ENCODE measurements at regions not wholly inside any gene's neighbourhood (a gene's known extent, or its start where the extent isn't known, plus 50 kb on each side); places are given as distances from the start of the nearest gene placed in this dataset.

DNA sequence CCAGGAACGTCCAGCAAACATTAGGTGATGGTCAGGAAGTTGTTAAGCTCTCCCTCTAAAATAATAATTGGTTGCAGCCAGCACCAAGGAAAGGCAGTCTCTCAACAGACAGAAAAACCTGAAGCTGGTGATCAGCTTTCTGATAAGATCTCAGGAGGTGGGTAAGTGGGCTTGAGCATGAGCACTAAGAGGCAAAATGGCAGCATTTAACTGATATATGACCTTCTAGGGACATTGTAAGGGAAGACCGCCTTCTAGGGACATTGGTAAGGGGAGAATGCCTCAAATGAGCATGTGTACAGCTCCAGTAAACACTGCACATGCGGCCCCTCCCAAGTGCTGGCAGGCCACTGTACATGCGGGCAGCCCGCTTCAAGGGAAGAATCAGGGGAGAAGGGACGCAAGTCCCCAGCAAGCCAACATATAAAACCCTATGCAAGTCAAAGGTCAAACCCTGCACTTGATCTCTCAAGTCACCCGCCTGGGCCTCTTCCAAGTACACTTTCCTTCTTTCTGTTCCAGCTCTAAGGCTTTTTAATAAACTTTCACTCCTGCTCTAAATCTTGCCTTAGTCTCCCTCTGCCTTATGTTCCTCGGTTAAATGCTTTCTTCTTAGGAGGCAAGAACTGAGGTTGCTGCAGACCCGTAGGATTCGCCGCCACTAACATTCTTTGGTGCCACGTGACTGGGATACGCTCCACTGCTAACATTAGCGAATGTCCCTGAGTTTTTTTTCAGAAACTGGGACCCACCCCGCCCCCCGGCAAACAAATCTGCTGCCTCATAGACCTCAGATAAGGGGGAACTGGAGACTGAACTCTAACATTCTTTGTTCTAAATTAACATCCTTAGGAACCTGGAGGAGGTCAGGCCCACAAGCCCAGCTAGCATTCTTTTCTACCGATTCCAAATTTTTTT, 463.8 kb downstream of the LPIN1 start:
- no peak for TF ChIP-seq ZNF274 (IDR thresholded peaks at IDR 0.05; ENCODE audit: low read depth, low read length)
- TF ChIP-seq YY1 (IDR thresholded peaks at IDR 0.05; ENCODE audit: insufficient read depth, insufficient read length), result no peak
- TF ChIP-seq SUZ12 (IDR thresholded peaks at IDR 0.05; ENCODE audit: extremely low read depth, insufficient read depth, insufficient read length), result no peak
- Histone ChIP-seq H3K36me3 (ENCODE audit: insufficient read depth, insufficient read length, low read length) (no peaks in the 10 kb centered on the region), H3K4me3 (ENCODE audit: insufficient read length, low read depth) (no peak overlapping the region), H3K27me3 (ENCODE audit: insufficient read depth, insufficient read length) (no peaks in the 10 kb centered on the region), H3K9me3 (ENCODE audit: insufficient read depth, low read length) (no peaks in the 10 kb centered on the region), H3K4me1 (ENCODE audit: insufficient read depth, insufficient read length) (no peaks in the 10 kb centered on the region), H3K9ac (ENCODE audit: insufficient read length, low read depth) (no peak overlapping the region)
- no peak for DNase-seq (ENCODE audit: low read depth, low spot score)

DNA sequence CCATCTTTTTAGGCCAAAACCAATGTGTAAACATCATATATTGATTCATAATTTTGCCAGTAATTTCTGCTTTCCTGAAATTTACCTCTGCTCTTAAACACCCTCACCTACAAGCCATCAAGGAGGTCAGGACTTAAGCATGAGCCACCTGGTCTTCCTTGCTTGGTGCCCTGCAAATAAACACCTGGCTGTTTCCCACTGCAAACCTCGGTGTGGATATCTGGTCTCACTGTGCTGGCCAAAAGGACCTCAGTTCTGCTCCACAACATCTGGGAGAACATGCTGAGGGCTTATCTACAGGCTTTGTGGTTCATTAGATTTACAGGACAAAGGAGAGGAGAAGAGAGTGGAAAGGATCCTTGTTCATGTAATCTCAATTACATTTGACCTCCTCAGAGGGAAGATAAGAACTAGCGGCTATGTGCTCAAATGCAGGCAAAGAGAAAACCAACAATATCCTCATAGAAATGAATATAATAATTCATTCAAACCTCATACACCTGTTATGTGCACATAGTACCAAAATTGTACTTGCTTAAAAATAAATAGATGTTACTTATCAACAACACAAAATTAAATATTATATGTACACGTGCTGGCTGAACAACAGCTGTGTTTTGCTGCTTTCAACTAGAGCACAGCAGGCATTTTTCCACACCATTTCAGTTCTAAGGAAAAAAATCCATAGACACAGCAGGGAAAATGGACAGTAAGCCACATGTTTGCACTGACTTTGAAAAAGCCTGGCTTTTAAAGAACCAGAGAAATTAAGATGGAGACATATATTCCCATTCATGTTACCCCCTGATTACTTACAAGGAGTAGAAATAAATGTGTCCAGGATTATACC, 465.1 kb downstream of the LPIN1 start:
- no peak overlapping the region for H3K4me3 ChIP-seq (ENCODE audit: insufficient read length, low read depth)
- no peak for TF ChIP-seq YY1 (IDR thresholded peaks at IDR 0.05; ENCODE audit: insufficient read depth, insufficient read length)
- no peak for TF ChIP-seq SUZ12 (IDR thresholded peaks at IDR 0.05; ENCODE audit: extremely low read depth, insufficient read depth, insufficient read length)
- TF ChIP-seq ZNF274 (IDR thresholded peaks at IDR 0.05; ENCODE audit: low read depth, low read length), result no peak
- H3K4me1 ChIP-seq (ENCODE audit: insufficient read depth, insufficient read length), result no peaks in the 10 kb centered on the region
- no peaks in the 10 kb centered on the region for H3K36me3 ChIP-seq (ENCODE audit: insufficient read depth, insufficient read length, low read length)
- no peak overlapping the region for H3K9ac ChIP-seq (ENCODE audit: insufficient read length, low read depth)
- DNase-seq (ENCODE audit: low read depth, low spot score), result no peak
- H3K9me3 ChIP-seq (ENCODE audit: insufficient read depth, low read length), result no peaks in the 10 kb centered on the region
- H3K27me3 ChIP-seq (ENCODE audit: insufficient read depth, insufficient read length), result no peaks in the 10 kb centered on the region

GRCh38 chr2:12212841-12213597, 466.6 kb downstream of the LPIN1 start:
- DNase-seq (ENCODE audit: low read depth, low spot score), result no peak
- Histone ChIP-seq H3K9ac (ENCODE audit: insufficient read length, low read depth) (no peak overlapping the region), H3K4me1 (ENCODE audit: insufficient read depth, insufficient read length) (no peaks in the 10 kb centered on the region), H3K4me3 (ENCODE audit: insufficient read length, low read depth) (no peak overlapping the region), H3K36me3 (ENCODE audit: insufficient read depth, insufficient read length, low read length) (no peaks in the 10 kb centered on the region), H3K9me3 (ENCODE audit: insufficient read depth, low read length) (no peaks in the 10 kb centered on the region), H3K27me3 (ENCODE audit: insufficient read depth, insufficient read length) (no peaks in the 10 kb centered on the region)
- no peak for TF ChIP-seq ZNF274 (IDR thresholded peaks at IDR 0.05; ENCODE audit: low read depth, low read length)
- no peak for TF ChIP-seq YY1 (IDR thresholded peaks at IDR 0.05; ENCODE audit: insufficient read depth, insufficient read length)
- no peak for TF ChIP-seq SUZ12 (IDR thresholded peaks at IDR 0.05; ENCODE audit: extremely low read depth, insufficient read depth, insufficient read length)

GRCh38 chr2:12217175-12217574, 470.7 kb downstream of the LPIN1 start:
- H3K4me3 ChIP-seq (ENCODE audit: insufficient read length, low read depth), result no peak overlapping the region
- H3K4me1 ChIP-seq (ENCODE audit: insufficient read depth, insufficient read length), result no peaks in the 10 kb centered on the region
- 0 out of 2 replicates have a peak, but pooled peaks cover 3% of the 10 kb centered on the region for H3K9me3 ChIP-seq (ENCODE audit: insufficient read depth, low read length)
- H3K9ac ChIP-seq (ENCODE audit: insufficient read length, low read depth), result no peak overlapping the region
- no peak for DNase-seq (ENCODE audit: low read depth, low spot score)
- H3K27me3 ChIP-seq (ENCODE audit: insufficient read depth, insufficient read length), result no peaks in the 10 kb centered on the region
- no peaks in the 10 kb centered on the region for H3K36me3 ChIP-seq (ENCODE audit: insufficient read depth, insufficient read length, low read length)
- TF ChIP-seq YY1 (IDR thresholded peaks at IDR 0.05; ENCODE audit: insufficient read depth, insufficient read length) (no peak), ZNF274 (IDR thresholded peaks at IDR 0.05; ENCODE audit: low read depth, low read length) (no peak), SUZ12 (IDR thresholded peaks at IDR 0.05; ENCODE audit: extremely low read depth, insufficient read depth, insufficient read length) (no peak)

DNA sequence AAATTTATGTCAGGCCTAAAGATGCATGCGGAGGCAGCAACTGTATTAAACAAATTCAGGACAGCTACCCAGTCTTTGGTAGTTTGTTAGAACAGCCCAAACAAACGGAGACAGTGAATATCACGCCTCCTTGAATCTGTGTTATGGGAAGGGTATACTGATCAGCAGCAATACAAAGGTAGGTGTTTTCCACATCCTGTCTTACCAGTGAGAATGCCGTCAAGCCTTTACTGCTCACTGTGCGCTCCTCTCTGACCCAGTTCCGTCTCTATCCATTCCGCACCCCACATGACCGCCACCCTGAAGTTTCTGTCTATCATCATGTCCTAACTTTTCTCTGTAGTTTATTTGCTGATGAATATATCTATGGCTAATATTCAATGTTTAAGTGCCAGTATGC, 473.3 kb downstream of the LPIN1 start:
- TF ChIP-seq ZNF274 (IDR thresholded peaks at IDR 0.05; ENCODE audit: low read depth, low read length), result no peak
- TF ChIP-seq SUZ12 (IDR thresholded peaks at IDR 0.05; ENCODE audit: extremely low read depth, insufficient read depth, insufficient read length), result no peak
- TF ChIP-seq YY1 (IDR thresholded peaks at IDR 0.05; ENCODE audit: insufficient read depth, insufficient read length), result no peak
- DNase-seq (ENCODE audit: low read depth, low spot score), result no peak
- H3K27me3 ChIP-seq (ENCODE audit: insufficient read depth, insufficient read length), result no peaks in the 10 kb centered on the region
- no peak overlapping the region for H3K4me3 ChIP-seq (ENCODE audit: insufficient read length, low read depth)
- peaks cover 26% of the 10 kb centered on the region for H3K9me3 ChIP-seq (ENCODE audit: insufficient read depth, low read length)
- H3K4me1 ChIP-seq (ENCODE audit: insufficient read depth, insufficient read length), result no peaks in the 10 kb centered on the region
- H3K9ac ChIP-seq (ENCODE audit: insufficient read length, low read depth), result no peak overlapping the region
- H3K36me3 ChIP-seq (ENCODE audit: insufficient read depth, insufficient read length, low read length), result no peaks in the 10 kb centered on the region

DNA sequence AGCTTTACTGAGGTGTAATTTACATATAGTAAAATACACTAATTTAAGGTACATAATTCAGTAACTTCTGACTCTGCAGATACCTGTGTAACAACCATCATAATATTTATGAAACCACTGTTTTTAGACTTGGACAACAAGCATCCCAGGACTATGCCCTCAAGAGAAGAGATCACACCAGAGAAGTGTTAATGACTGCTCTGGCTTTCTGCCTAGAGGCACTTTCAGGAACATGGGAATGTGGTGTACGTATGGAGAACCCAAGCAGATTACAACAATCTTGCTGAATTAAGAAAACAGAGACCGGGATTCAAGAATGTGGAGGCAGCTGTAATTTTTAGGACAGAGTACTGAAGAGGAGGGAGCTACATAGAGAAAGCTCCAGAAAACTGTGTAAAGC, 475.2 kb downstream of the LPIN1 start:
- Histone ChIP-seq H3K4me3 (ENCODE audit: insufficient read length, low read depth) (no peak overlapping the region), H3K9ac (ENCODE audit: insufficient read length, low read depth) (no peak overlapping the region), H3K9me3 (ENCODE audit: insufficient read depth, low read length) (peaks cover 29% of the 10 kb centered on the region), H3K36me3 (ENCODE audit: insufficient read depth, insufficient read length, low read length) (no peaks in the 10 kb centered on the region), H3K4me1 (ENCODE audit: insufficient read depth, insufficient read length) (no peaks in the 10 kb centered on the region), H3K27me3 (ENCODE audit: insufficient read depth, insufficient read length) (no peaks in the 10 kb centered on the region)
- DNase-seq (ENCODE audit: low read depth, low spot score), result no peak
- TF ChIP-seq YY1 (IDR thresholded peaks at IDR 0.05; ENCODE audit: insufficient read depth, insufficient read length) (no peak), SUZ12 (IDR thresholded peaks at IDR 0.05; ENCODE audit: extremely low read depth, insufficient read depth, insufficient read length) (no peak), ZNF274 (IDR thresholded peaks at IDR 0.05; ENCODE audit: low read depth, low read length) (no peak)
